ENCODE measurements at regions not wholly inside any gene's neighbourhood (a gene's known extent, or its start where the extent isn't known, plus 50 kb on each side); places are given as distances from the start of the nearest gene placed in this dataset.

DNA sequence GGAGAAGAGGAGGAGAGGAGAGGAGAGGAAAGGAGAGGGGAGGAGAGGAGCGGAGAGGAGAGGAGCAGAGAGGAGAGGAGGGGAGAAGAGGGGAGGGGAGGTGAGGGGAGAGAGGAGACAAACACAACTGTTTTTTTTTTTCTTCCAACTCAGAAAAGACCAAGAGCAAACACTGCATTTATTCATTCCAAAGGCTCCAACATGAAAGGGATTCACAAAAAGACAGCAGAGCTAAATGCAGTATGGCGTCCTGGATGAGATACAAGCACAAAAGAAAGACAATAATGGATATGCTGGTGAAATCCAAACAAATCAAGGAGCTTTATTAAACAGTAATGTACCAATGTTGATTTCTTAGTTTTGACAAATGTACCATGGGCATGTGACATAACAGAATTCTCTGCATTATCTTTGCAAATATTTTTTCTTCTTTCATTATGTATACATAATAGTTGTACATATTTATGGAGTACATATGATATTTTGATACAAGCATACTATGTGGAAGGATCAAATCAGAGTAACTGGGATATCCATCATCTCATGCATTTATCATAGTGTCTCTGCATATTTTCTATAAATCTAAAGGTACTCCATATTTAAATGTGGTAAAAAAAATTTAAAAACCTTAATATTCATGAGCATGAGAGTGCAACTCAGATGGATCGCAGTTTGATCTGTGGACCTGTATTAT, 204.6 kb downstream of the CBLN4 start:
- DNase-seq (no peak), ATAC-seq (no peak)
- intact Hi-C loops (cut with DNase I), result no loop called here
- H3K36me3 ChIP-seq, result no peaks in the 10 kb centered on the region
- TF ChIP-seq, protein P1, sequence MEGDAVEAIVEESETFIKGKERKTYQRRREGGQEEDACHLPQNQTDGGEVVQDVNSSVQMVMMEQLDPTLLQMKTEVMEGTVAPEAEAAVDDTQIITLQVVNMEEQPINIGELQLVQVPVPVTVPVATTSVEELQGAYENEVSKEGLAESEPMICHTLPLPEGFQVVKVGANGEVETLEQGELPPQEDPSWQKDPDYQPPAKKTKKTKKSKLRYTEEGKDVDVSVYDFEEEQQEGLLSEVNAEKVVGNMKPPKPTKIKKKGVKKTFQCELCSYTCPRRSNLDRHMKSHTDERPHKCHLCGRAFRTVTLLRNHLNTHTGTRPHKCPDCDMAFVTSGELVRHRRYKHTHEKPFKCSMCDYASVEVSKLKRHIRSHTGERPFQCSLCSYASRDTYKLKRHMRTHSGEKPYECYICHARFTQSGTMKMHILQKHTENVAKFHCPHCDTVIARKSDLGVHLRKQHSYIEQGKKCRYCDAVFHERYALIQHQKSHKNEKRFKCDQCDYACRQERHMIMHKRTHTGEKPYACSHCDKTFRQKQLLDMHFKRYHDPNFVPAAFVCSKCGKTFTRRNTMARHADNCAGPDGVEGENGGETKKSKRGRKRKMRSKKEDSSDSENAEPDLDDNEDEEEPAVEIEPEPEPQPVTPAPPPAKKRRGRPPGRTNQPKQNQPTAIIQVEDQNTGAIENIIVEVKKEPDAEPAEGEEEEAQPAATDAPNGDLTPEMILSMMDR (IDR thresholded peaks at IDR 0.05), result no peak
- no peak for TF ChIP-seq POLR2A (IDR thresholded peaks at IDR 0.05)
- H3K27ac ChIP-seq, result no peak overlapping the region
- no peaks in the 10 kb centered on the region for H3K4me1 ChIP-seq
- no peaks in the 10 kb centered on the region for H3K9me3 ChIP-seq
- no peaks in the 10 kb centered on the region for H3K27me3 ChIP-seq
- H3K4me3 ChIP-seq, result no peak overlapping the region
- 74% methylated on average over 3 of the region's 3 CpGs for WGBS (ENCODE audit: insufficient coverage, low coverage, low lambda C conversion rate, missing lambda C conversion rate)

DNA sequence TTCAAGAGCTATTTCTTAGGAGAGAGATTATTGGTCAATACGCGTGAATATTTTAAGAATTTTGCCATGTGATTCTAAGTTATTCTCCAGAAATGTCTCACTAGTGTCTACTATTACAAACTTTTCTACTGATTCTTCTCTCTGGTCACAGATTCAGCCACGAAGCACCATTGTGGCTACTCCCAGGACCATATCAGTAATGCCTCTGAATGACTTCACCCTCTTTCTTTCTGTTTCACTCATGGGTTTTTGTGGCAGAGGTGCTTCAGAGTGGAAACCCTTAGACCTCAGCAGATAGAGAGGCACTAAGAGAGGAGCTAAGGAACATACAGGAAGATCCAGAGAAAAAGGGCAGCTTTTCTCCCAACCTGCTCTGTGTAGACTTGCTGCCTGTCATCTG, 211.3 kb downstream of the CBLN4 start:
- intact Hi-C loops (cut with DNase I), result no loop called here
- H3K4me3 ChIP-seq, result no peak overlapping the region
- no peaks in the 10 kb centered on the region for H3K9me3 ChIP-seq
- peaks cover 0 to 12% (median 0%) of the 10 kb centered on the region in 4 donors for H3K4me1 ChIP-seq
- H3K36me3 ChIP-seq, result no peaks in the 10 kb centered on the region
- ATAC-seq (no peak), DNase-seq (no peak)
- no peak overlapping the region for H3K27ac ChIP-seq
- WGBS (ENCODE audit: insufficient coverage, low coverage, low lambda C conversion rate, missing lambda C conversion rate), result 76% methylated on average over 3 of the region's 3 CpGs
- no peak for TF ChIP-seq POLR2A (IDR thresholded peaks at IDR 0.05)
- TF ChIP-seq, protein P1 (IDR thresholded peaks at IDR 0.05), result no peak
- H3K27me3 ChIP-seq, result no peaks in the 10 kb centered on the region

DNA sequence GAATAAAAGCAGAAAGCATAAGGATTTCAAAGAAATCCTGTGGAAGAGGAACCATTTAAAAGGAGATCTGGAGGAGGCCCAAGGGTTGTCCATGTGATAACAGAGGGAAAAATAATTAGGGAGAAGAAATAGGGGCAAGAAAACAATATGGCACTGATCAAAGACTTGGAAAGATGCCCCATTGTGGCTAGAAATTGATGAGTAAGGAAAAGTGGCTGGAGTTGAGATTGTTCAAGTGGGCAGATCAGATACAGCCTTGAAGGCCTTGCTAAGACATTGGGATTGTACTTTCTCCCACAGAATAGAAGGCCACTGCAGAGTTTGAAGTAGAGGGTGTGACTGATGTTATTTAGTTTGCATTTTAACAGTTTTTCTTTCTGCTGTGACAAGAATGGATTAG, 213.3 kb downstream of the CBLN4 start:
- ATAC-seq, result no peak
- no peaks in the 10 kb centered on the region for H3K36me3 ChIP-seq
- DNase-seq, result no peak
- TF ChIP-seq, protein P1 (IDR thresholded peaks at IDR 0.05), result no peak
- no peak for TF ChIP-seq POLR2A (IDR thresholded peaks at IDR 0.05)
- H3K4me1 ChIP-seq, result peaks cover 0 to 12% (median 0%) of the 10 kb centered on the region in 4 donors
- H3K27ac ChIP-seq, result no peak overlapping the region
- no peaks in the 10 kb centered on the region for H3K9me3 ChIP-seq
- H3K27me3 ChIP-seq, result no peaks in the 10 kb centered on the region
- intact Hi-C loops (cut with DNase I), result no loop called here
- H3K4me3 ChIP-seq, result no peak overlapping the region

DNA sequence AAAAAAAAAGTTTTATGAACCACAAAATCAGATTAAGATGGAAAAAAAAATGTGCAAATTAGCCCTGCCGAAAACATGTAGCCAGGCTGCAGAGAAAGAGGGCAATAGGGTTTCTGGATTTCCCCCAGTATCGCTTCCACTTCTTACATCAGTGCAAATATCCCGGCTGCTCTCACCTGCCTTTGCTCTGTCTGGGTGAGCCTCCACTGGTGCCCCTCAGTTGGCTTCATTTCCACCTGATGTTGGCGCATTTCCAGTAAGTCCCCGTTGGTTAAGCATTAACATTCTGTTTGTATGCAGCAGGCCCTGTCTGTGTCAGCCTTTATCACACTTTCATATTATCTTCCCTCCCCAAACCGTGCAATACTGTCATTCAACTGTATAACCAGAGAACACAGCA, 215.1 kb downstream of the CBLN4 start:
- DNase-seq (peak; percentile 42 to 80 (median 62)), ATAC-seq (peak; percentile 94 to 98 (median 98))
- Histone ChIP-seq H3K27ac (no peak overlapping the region), H3K4me3 (no peak overlapping the region), H3K36me3 (no peaks in the 10 kb centered on the region), H3K9me3 (no peaks in the 10 kb centered on the region), H3K4me1 (peaks cover 0 to 12% (median 0%) of the 10 kb centered on the region in 4 donors), H3K27me3 (no peaks in the 10 kb centered on the region)
- WGBS (ENCODE audit: insufficient coverage, low coverage, low lambda C conversion rate, missing lambda C conversion rate), result 39% methylated on average over 6 of the region's 6 CpGs
- intact Hi-C loops (cut with DNase I), result no loop called here
- TF ChIP-seq, protein P1 (IDR thresholded peaks at IDR 0.05), result no peak
- no peak for TF ChIP-seq POLR2A (IDR thresholded peaks at IDR 0.05)

DNA sequence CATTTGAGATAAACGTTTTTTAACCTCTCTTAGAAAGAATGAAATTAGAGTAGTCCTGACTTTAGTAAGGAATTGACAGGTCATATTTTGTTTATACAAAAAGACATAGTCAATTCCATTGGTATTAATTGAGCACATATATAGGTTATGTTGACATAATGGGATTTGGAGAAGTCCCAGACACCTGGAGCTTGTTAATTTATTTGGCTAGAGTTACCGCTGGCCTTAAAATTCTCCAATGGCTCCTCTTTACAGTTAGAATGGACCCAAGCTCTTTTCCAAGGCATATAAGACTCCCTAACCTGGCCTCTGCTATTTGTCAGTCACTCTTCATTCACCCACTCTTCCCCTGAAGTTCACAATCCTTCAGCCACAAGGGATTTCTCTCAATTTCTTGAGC, 221.3 kb downstream of the CBLN4 start:
- ATAC-seq, result no peak
- 63% methylated on average over 2 of the region's 2 CpGs for WGBS (ENCODE audit: insufficient coverage, low coverage, low lambda C conversion rate, missing lambda C conversion rate)

More for the DNA sequence above, 221.3 kb downstream of the CBLN4 start:
- Histone ChIP-seq H3K27ac (no peak overlapping the region), H3K4me1 (no peaks in the 10 kb centered on the region), H3K9me3 (no peaks in the 10 kb centered on the region), H3K4me3 (no peak overlapping the region), H3K27me3 (no peaks in the 10 kb centered on the region), H3K36me3 (no peaks in the 10 kb centered on the region)
- TF ChIP-seq, protein P1 (IDR thresholded peaks at IDR 0.05), result no peak
- TF ChIP-seq POLR2A (IDR thresholded peaks at IDR 0.05), result no peak
- DNase-seq, result no peak
- intact Hi-C loops (cut with DNase I), result no loop called here
